Left ventricle myocardium inferior (tissue), 1 donor: ENCODE measurements at regions not wholly inside any gene's neighbourhood (a gene's known extent, or its start where the extent isn't known, plus 50 kb on each side); places are given as distances from the start of the nearest gene placed in this dataset.
"Not testable (repeated sequence)": the region's sequence is repeated elsewhere in the genome, so short reads cannot be mapped to it uniquely, and the experiment has no call there.

Source experiments
- DNase-seq: peaks from one replicate; pipeline ENCODE4 v3.0.0-alpha.2; 2020
- H3K27ac ChIP-seq: fragments of 200-600 bp; replicated peaks from 2 replicates; pipeline ENCODE4 v1.8.0; 2021
- H3K27me3 ChIP-seq: fragments of 200-600 bp; 2 replicates; pipeline ENCODE4 v1.8.0; 2021; ENCODE audit warnings: low read depth
- H3K36me3 ChIP-seq: fragments of 200-600 bp; 2 replicates; pipeline ENCODE4 v1.8.0; 2021
- H3K4me1 ChIP-seq: fragments of 200-600 bp; 2 replicates; pipeline ENCODE4 v1.8.0; 2021
- H3K4me3 ChIP-seq: fragments of 200-600 bp; 2 replicates; pipeline ENCODE4 v1.8.0; 2021; ENCODE audit warnings: mild to moderate bottlenecking, moderate library complexity
- H3K9me3 ChIP-seq: fragments of 200-600 bp; replicated peaks from 2 replicates; pipeline ENCODE4 v1.8.0; 2021
- intact Hi-C: fragments of 100-400 bp; cut with micrococcal nuclease; formaldehyde crosslinking; loops from one replicate; pipeline ENCODE4 v1.11.0; 2022
- TF ChIP-seq, protein P1 (sequence below): fragments of 200-600 bp; IDR thresholded peaks from 2 replicates; pipeline ENCODE4 v1.8.0; 2021; ENCODE audit warnings: antibody characterized with exemption, mild to moderate bottlenecking, borderline replicate concordance
- donor health status: DM: no; HTN: yes; CAD: no; lungs with severe emphysema.

DNA sequence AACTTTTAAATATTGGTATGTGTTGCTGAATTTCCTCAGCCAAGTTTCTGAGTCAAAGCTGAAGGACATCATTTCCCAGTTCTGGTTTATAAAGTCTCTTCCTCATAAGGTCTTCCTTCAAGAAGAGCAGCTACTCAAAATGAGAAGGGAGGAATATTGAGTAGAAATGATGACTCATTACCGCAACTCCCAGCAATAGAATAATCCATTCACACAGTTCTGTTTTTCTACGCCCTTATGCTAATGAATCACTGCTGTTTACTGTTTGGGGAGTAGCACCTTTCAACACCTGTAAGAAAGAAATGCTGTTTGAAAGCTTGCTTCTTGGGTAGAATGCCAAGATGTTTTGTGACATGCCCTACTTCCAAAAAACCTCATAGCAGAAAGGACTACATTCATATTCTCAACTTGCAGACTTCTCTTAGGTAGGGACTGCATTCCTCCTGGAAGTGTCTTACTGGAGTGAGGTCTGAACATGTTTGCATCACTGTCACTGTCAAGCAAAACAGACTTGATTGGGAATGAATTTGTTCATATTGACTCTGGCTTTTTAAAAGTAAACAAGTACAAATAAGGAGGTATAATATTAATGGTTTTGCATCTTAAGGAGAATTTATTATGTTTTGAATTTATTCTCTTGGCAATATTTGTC lies 147.2 kb upstream of the BANK1 start:
- no peaks in the 10 kb centered on the region for H3K4me1 ChIP-seq
- H3K4me3 ChIP-seq = no peak overlapping the region
- H3K27ac ChIP-seq = no peak overlapping the region
- TF ChIP-seq, protein P1, sequence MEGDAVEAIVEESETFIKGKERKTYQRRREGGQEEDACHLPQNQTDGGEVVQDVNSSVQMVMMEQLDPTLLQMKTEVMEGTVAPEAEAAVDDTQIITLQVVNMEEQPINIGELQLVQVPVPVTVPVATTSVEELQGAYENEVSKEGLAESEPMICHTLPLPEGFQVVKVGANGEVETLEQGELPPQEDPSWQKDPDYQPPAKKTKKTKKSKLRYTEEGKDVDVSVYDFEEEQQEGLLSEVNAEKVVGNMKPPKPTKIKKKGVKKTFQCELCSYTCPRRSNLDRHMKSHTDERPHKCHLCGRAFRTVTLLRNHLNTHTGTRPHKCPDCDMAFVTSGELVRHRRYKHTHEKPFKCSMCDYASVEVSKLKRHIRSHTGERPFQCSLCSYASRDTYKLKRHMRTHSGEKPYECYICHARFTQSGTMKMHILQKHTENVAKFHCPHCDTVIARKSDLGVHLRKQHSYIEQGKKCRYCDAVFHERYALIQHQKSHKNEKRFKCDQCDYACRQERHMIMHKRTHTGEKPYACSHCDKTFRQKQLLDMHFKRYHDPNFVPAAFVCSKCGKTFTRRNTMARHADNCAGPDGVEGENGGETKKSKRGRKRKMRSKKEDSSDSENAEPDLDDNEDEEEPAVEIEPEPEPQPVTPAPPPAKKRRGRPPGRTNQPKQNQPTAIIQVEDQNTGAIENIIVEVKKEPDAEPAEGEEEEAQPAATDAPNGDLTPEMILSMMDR = no peak
- intact Hi-C loops = no loop called here
- DNase-seq = no peak
- H3K9me3 ChIP-seq = no peaks in the 10 kb centered on the region
- H3K36me3 ChIP-seq = no peaks in the 10 kb centered on the region
- H3K27me3 ChIP-seq = no peaks in the 10 kb centered on the region

DNA sequence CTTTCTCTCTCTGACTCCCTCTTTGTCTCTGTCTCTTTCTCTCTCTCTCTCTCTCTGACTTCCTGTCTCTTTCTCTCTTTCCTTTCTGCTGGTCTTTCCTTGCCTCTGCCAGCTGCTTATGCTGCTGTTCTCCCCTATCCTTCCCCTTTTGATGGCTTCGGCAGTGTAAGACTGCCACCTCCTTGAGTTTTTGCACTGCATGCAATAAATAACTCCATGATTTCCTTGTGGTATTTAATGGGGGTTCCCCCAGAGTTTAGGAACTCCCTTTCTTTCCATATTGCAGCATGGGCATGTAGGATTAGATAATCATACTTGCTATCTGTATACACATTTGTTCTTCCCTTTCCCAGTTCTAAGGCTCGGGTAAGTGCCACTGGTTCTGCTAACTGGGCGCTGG lies 157.8 kb upstream of the BANK1 start:
- H3K36me3 ChIP-seq, H3K9me3 ChIP-seq, H3K4me1 ChIP-seq, H3K27ac ChIP-seq, intact Hi-C loops, H3K27me3 ChIP-seq, DNase-seq, H3K4me3 ChIP-seq: not testable (repeated sequence)

DNA sequence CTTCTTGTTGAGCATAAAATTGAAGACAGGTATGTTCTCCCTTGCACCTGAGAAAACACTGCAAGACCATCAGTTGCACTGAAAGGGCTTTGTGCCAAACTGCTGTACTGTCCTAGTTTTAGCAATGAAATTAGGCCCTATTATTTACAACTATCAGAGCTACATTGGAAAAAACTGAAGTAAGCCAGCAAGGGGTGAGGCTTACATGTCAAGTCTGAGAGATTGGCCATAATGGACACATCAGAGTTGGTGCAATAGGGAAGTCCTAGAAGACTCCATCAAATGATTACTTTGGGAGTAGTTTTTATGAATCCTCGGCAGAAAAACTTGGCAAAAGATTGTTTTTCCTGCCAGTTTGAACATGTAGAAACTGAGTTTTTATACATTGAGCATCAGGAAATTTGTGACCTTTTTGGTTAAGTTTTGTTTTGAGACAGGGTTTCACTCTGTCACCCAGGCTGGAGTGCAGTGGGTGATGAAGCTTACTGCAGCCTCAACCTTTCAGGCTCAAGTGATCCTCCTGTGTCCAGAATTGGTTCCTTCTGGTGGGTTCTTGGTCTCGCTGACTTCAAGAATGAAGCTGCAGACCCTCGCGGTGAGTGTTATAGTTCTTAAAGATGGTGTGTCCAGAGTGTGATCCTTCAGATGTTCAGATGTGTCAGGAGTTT lies 160.1 kb upstream of the BANK1 start:
- peaks cover 9% of the 10 kb centered on the region for H3K9me3 ChIP-seq
- no peaks in the 10 kb centered on the region for H3K36me3 ChIP-seq
- H3K4me1 ChIP-seq = no peaks in the 10 kb centered on the region
- no peak for DNase-seq
- TF ChIP-seq, protein P1 = no peak
- no peak overlapping the region for H3K4me3 ChIP-seq
- no peak overlapping the region for H3K27ac ChIP-seq
- intact Hi-C loops = no loop called here
- H3K27me3 ChIP-seq = no peaks in the 10 kb centered on the region

DNA sequence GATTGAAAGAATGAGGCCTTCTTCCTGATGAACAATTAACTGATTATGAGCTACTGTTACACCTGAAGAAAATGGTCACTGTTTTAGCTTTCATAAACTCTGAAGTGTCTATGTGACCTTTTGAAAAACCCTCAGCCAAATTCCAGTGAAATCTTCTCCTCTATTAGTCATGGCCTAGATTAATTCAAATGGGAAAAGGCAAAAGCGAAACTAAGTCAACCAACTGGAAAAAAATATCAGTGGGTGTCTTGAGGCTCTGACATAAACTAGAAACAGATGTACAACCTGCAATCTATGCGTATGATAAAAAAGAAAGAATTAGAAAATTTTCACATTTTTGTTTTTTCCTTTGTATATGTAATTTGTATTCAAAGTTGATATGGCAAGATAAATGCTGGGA lies 169.4 kb upstream of the BANK1 start:
- TF ChIP-seq, protein P1 = no peak
- Histone ChIP-seq H3K4me1 (no peaks in the 10 kb centered on the region), H3K36me3 (no peaks in the 10 kb centered on the region), H3K27me3 (no peaks in the 10 kb centered on the region), H3K4me3 (no peak overlapping the region), H3K27ac (no peak overlapping the region), H3K9me3 (no peaks in the 10 kb centered on the region)
- intact Hi-C loops = no loop called here
- no peak for DNase-seq

DNA sequence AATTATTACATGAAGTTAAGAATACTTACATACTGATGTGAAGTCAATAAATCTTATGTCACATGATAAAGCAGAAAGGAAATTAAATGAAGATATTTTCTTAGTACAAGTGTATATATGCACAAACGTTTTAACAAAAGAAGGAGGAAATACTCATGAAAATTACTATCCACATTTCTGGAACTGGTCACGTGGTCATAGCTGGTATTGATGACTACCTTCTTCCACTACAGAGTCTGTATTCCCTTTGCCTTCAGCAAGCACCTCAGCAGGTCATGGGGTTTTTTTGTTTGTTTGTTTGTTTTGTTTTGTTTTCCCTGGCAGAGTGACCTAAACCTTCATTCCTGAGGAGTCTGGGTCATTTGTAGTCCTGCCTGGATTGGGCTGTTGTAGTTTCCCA lies 174.9 kb upstream of the BANK1 start:
- no peak for DNase-seq
- no peaks in the 10 kb centered on the region for H3K36me3 ChIP-seq

DNA sequence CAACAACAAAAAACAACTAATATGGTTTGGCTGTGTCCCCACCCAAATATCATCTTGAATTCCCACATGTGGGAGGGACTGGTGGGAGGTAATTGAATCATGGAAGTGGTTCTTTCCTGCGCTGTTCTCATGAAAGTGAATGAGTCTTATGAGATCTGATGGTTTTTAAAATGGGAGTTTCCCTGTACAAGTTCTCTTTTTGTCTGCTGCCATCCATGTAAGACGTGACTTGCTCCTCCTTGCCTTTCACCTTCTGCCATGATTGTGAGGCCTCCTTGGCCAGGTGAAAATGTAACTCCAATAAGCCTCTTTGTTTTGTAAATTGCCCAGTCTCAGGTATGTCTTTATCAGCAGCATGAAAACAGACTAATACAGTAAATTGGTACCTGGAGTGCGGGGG lies 183.5 kb upstream of the BANK1 start:
- H3K27ac ChIP-seq, H3K9me3 ChIP-seq, H3K4me1 ChIP-seq, H3K27me3 ChIP-seq, H3K36me3 ChIP-seq, DNase-seq, H3K4me3 ChIP-seq, intact Hi-C loops: not testable (repeated sequence)

More for the DNA sequence above, 174.9 kb upstream of the BANK1 start:
- no peak overlapping the region for H3K27ac ChIP-seq
- H3K9me3 ChIP-seq = no peaks in the 10 kb centered on the region
- intact Hi-C loops = no loop called here
- no peaks in the 10 kb centered on the region for H3K27me3 ChIP-seq
- no peak overlapping the region for H3K4me3 ChIP-seq
- TF ChIP-seq, protein P1 = no peak
- no peaks in the 10 kb centered on the region for H3K4me1 ChIP-seq
